GM19035 (cell line): ENCODE measurements at regions not wholly inside any gene's neighbourhood (a gene's known extent, or its start where the extent isn't known, plus 50 kb on each side); places are given as distances from the start of the nearest gene placed in this dataset.
A peak's percentile ranks its signal among the peaks of the same experiment; 100 is the strongest.

Experiments used
- ATAC-seq: cut with Tn5 transposase; IDR thresholded peaks from one replicate; pipeline ENCODE4 v1.9.1; 2021; ENCODE audit not compliant: unreplicated experiment

GRCh38 chr7:84446991-84447480 is 252.4 kb upstream of the SEMA3A start:
- no peak for ATAC-seq

- no peak for ATAC-seq
Measured at GRCh38 chr7:84425702-84426259, 231.2 kb upstream of the SEMA3A start.

DNA sequence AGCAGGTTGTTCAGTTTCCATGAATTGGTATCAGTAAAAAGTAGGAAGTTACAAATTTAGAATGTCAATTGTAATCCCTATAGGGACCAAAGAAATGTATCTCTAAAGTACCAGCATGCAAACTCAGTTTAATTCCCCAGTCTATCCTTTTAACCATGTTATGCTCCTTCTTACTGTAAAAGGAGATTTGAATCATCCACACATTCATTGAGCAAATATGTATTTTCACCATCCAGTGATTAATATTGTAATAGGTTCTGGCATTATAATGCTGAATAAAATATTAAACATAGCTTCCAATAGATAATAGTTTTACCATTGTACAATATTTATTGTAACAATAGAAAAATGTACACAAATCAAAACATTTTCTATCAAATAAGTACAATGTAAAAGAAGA is 228.2 kb upstream of the SEMA3A start:
- no peak for ATAC-seq

DNA sequence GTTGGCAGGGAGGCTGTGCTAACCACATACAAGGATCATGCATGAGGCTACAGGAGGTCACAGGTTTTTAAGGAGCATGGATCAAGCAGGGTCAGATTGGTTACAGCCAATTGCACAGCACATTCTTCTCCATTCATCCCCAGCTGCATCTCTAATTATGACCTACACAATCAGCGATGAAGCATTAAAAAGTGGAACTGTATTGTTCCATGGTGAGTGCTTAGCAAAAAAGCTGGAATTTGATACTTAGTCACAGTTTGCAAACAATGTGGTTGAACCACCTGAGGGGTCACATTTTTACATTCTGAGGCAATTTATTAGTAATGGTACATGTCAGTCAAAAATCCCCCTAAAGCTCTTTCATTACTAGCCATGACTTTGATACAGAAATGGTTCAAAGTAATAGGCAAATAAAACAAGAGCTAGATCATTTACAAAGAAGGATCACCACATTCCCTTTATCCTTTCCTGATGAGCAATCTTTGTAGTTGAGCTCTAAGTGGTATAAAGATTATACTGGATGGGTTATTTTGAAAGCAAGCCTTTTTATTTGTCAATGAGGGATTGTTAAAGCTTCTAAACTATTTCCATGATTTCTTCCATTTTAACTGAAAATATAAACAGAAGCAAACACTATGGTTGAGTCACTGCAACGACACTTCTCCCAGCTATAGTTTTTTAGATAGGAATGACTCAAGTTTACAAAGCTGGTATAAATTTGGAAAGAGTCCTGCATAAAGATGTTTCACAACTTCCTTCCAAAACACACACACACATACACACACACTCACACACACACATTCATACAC is 217.8 kb upstream of the SEMA3A start:
- no peak for ATAC-seq

DNA sequence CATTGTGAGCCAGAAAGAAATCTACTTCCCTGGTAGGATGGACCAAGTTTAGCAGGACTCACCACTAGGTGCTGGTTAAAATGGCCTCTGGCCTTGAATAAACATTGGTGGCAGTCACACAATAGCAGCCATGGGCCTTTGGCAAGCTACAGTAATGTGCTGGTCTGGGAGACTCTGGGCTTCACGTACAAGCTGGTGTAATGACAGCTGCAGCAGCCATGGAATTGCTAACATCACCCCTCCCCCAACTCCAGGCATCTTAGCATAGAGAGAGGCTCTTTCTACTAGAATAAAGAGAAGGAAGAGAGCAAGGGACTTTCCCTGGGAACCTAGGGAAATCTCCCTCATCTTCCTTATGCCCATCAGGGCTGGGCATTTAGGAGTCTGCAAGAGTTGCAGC is 205.1 kb upstream of the SEMA3A start:
- no peak for ATAC-seq

DNA sequence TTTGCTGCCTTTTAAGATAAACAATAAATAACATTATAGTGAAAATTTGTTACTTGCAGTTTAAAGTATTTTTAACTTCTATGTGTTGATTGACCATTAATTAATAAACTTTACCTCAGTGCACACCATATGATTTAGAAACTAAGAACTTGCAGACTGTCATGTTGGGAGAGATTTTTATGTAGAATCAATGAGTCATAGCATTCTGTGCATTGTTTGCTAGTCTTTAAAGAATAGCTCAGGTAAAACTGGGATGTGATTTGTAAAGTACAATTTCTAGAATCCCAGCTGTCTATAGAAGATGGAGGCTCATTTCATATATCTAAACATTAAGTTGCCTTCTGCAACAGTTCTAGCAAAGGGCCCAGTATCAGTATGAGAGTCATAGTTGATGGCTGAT is 199.6 kb upstream of the SEMA3A start:
- ATAC-seq: no peak

DNA sequence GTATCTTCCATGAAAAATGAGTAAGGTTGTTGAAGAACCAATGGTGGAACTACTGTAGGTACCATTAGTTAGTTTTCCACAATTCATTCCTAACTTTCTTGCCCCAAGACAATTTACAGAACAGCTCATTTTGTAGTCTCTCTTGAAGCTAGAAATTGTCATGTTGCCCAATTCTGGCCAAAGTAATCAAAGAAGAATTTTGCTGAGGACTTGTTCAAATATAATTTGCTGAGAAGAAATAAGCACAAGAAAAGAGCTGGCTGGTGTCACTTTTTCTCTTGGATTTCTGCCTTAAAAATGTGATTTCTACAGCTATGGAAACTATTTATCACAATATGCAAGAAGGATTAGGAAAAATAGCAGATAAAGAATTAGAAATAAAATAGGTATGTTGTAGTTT is 199.2 kb upstream of the SEMA3A start:
- no peak for ATAC-seq

GRCh38 chr7:84390845-84391244 is 196.3 kb upstream of the SEMA3A start:
- ATAC-seq: no peak

DNA sequence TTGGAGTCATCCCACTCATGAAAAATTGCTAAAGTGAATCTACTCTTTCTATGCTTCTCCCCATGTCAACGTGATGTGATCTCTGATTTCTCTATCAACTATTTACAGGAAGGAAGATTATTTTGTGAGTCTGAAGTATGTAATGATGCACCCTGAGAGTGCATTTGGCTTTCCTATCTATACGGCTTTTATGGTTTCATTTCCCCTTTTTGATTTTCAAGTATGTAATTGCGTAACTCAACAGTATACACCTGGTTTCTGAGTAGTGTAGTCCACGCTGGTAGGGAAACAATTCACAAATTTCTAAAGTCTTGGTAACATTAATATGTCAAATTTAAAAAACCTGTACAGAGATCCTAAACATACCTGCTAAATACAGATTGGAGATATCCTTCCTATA is 194.7 kb upstream of the SEMA3A start:
- ATAC-seq: peak; percentile 98

- no peak for ATAC-seq
Measured at GRCh38 chr7:84387595-84387994, 193.0 kb upstream of the SEMA3A start.

DNA sequence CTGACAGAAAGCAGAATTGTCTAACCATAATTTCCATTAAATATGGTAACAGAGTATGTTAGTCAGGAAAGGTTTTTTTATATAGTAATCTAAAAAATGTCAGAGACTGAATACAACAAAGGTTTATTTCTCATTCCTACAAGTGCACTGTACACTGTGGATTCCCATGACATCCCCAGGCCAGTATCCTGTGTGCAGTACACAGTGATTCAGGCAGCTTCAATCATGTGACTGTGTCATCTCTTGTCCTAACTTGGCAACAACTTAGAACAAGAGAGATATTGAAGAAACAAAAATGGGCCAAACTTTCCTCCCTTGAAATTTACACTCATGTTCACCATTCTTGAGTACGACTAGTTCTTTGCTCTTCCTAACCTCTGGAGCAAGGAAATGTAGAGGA is 189.8 kb upstream of the SEMA3A start:
- no peak for ATAC-seq

DNA sequence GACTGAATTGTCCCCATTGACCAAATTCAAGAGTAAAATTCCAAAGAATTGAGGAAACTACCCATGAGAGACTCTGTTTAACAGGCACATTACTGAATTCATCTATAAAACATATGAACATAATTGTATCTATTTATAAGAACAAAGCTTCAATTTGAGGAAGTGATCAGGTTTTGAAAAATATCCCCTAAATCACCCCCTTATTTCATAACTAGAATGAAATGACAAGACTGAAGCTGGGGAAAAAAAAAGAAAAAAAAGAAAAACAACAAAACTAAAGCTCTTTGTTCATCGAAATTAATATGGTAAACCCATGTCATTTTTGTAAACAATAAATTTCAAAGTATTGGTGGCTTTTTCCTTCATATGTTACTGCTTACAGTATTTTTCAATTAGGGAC is 184.9 kb upstream of the SEMA3A start:
- ATAC-seq: no peak

GRCh38 chr7:84372712-84373111 is 178.1 kb upstream of the SEMA3A start:
- ATAC-seq: no peak

DNA sequence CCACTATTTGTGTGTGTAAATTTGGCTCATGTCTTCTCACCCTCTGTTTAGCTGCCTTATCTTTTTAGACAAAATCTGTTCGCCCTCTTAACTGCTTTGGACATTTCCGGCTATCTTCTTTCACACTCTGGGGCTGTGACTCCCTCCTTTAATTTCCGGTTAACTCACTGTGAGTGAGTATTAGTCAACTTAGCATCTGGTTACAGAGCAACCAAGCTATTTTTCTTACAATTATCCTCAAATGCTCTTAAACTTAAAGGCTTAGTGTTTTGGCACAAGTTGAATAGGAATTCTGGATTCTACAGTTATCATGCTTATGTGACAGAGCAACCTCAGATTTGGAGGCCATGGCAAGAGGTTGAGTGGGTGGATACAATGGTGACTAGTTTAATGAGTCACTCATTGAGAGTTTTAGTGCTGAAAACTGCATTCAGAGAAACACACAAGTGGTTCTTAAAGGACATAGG is 177.6 kb upstream of the SEMA3A start:
- no peak for ATAC-seq

DNA sequence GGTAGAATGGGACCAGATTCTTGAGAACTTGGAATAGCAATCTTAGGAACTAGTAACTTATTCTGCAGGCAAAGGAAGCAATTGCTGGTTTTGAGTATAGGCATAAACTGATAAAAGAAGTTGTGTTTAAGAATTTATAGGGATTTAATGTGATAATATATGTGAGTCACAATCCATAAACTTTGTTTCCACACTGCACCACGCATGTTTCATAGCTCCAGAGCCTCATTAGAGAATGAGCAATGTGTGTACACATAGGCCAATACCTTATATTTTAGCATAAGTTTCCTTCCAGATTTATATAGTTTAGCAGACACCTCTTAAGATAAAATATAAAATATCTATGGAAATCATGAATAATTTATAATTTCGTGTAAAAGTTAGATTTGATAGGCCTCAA is 175.5 kb upstream of the SEMA3A start:
- no peak for ATAC-seq

DNA sequence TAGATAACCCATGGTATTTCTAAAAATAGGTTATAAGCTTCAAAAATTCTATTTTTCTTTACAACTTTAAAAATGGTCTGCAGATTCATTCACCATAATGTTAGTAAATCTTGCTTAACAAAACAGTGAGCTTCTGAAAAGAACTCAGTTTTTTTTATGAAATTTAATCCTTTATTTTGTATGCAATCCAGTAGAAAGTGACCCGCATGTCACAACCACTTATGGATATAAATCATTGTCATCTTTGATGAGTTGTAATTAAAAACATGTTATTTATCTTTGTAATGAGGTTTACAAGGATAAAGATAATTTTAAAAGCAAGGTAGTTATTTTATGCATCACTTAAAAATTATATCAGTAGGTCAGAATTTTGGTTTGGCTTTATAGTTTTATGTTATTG is 173.5 kb upstream of the SEMA3A start:
- ATAC-seq: no peak

DNA sequence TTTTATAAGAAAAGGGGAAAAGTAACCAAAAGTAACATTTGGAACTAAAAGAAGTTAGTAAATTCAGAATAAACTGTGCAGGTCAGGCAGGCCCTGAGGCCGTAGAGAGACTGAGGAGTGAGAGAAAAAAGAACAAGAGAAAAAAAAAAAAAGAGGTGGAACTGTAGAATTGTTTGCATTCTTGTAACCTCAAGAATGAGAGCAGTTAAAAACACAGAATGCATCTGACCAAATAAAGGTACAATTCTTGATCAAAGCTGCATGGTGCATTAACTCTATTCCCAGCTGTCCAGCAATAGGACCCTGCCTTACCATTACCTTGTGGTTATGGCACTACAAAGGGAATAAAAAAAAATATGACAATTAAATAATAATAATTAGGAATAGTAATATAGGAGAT is 170.1 kb upstream of the SEMA3A start:
- ATAC-seq: no peak

GRCh38 chr7:84363741-84364140 is 169.2 kb upstream of the SEMA3A start:
- ATAC-seq: no peak

DNA sequence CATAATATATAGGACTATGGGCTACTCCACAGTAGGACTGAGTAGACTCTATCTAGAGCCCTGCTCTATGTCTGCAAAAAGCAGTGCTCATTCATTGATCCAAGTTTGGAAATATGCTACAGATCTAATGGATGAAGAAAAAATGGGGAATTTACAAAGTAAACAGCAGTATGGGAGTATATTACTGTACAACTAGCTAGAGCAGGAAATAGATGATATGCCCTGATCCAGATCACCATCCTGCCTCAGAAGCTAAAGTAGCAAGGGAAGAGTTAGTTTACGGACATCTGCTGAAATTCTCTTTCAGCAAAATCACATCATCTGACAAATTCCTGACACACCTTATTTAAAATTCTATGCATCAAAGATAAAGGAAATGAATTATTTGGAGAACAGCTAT is 168.2 kb upstream of the SEMA3A start:
- no peak for ATAC-seq

- ATAC-seq: no peak
Measured at GRCh38 chr7:84362360-84362759, 167.8 kb upstream of the SEMA3A start.

- ATAC-seq: no peak
Measured at GRCh38 chr7:84354866-84355265, 160.3 kb upstream of the SEMA3A start.

DNA sequence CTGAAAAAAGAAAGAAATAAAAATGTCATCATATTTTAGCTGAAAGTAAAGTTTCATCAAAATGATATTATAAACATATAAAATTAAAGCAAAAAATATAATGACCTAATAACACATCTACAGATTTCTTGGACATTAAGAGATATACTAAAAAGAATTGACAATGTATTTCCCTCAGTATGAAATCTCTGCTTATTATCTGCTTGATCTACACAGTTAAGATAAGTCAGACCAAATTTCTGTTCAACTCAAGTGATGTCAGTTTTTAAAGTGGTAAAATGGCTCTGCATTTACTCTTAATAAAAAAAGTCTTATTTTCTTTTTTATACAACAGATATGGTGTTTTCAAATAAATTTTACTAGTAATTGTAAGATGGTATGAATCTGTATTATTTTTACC is 159.4 kb upstream of the SEMA3A start:
- ATAC-seq: no peak

- ATAC-seq: no peak
Measured at GRCh38 chr7:84339306-84339705, 144.7 kb upstream of the SEMA3A start.
